GM12891 (cell line): ENCODE measurements at regions not wholly inside any gene's neighbourhood (a gene's known extent, or its start where the extent isn't known, plus 50 kb on each side); places are given as distances from the start of the nearest gene placed in this dataset.

Experiments used
- DNase-seq: peaks from one replicate; pipeline ENCODE4 v3.0.0; 2011; ENCODE audit warnings: low spot score; ENCODE audit not compliant: insufficient read length
- FAIRE-seq: peaks from 2 replicates; lab custom pipeline; 2011; peaks lifted over from hg19 to GRCh38; lab: Jason Lieb, UNC
- PAX5 ChIP-seq: IDR thresholded peaks from 2 replicates; pipeline ENCODE4 v1.6.1; 2011; ENCODE audit warnings: low read length, moderate library complexity, mild to moderate bottlenecking; ENCODE audit not compliant: insufficient read depth, severe bottlenecking
- POLR2A ChIP-seq: IDR thresholded peaks from 2 replicates; pipeline ENCODE4 v1.6.1; 2011; ENCODE audit warnings: low read depth, low read length, control low read depth
- POLR2AphosphoS5 ChIP-seq: IDR thresholded peaks from 2 replicates; pipeline ENCODE4 v1.6.1; 2011; ENCODE audit warnings: low read depth, low read length, control low read depth
- POU2F2 ChIP-seq: IDR thresholded peaks from 2 replicates; pipeline ENCODE4 v1.6.1; 2011; ENCODE audit warnings: low read depth, mild to moderate bottlenecking, control low read depth, low read length, moderate library complexity
- SPI1 ChIP-seq: IDR thresholded peaks from 2 replicates; pipeline ENCODE4 v1.6.1; 2011; ENCODE audit warnings: low read depth, low read length, control low read depth
- TAF1 ChIP-seq: IDR thresholded peaks from 2 replicates; pipeline ENCODE4 v1.6.1; 2011; ENCODE audit warnings: low read depth, low read length, control low read depth

DNA sequence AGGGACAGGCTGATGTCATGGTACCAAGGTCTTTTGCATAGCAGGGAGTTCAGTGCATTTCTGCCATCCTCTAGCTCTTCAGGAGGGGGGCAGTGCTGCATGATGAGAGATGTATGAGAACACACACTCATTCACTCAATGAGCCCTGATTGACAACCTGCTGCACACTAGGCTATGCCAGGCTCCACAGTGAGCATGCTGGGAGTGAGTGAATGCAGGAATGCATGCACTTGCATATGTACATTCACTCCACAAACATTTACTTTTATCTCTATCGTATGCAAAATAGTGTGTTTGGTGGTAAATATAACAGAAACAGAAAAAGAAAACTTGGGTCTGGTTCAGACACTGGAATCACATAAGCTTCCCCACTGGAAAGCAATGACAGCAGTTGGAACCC, 374.1 kb upstream of the C16orf82 start:
- no peak for DNase-seq
- TF ChIP-seq PAX5 (no peak), SPI1 (no peak), POLR2AphosphoS5 (no peak), POLR2A (no peak), TAF1 (no peak)
- FAIRE-seq = no peak

DNA sequence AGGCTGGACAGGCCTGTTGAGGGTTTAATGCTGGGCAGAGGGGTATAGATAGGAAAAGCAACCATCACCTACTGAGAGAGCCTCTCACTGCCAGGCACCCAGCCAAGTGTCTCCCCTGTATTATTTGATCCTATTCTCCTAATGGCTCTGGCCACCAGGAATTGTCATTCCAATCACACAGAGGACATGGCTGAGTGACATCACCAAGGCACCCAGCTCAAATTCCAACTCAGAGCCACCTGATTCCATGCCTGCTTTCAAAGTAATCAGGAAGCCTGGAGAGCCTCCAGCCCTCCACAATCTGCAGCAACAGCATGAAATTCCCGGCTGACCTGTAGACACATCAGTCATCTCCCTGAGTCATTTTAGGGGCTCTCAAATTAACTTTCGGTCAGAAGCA, 368.9 kb upstream of the C16orf82 start:
- TF ChIP-seq TAF1 (no peak), POLR2AphosphoS5 (no peak), PAX5 (no peak), SPI1 (no peak), POU2F2 (no peak), POLR2A (no peak)
- DNase-seq = no peak
- no peak for FAIRE-seq

GRCh38 chr16:26700250-26700649, 366.5 kb upstream of the C16orf82 start:
- no peak for TF ChIP-seq POLR2A
- no peak for TF ChIP-seq POLR2AphosphoS5
- TF ChIP-seq TAF1 = no peak
- no peak for TF ChIP-seq SPI1
- TF ChIP-seq POU2F2 = no peak
- TF ChIP-seq PAX5 = no peak
- no peak for FAIRE-seq
- DNase-seq = no peak

GRCh38 chr16:26701243-26701886, 365.4 kb upstream of the C16orf82 start:
- no peak for DNase-seq
- TF ChIP-seq PAX5 = no peak
- peak; percentile 83 for TF ChIP-seq SPI1
- no peak for FAIRE-seq

DNA sequence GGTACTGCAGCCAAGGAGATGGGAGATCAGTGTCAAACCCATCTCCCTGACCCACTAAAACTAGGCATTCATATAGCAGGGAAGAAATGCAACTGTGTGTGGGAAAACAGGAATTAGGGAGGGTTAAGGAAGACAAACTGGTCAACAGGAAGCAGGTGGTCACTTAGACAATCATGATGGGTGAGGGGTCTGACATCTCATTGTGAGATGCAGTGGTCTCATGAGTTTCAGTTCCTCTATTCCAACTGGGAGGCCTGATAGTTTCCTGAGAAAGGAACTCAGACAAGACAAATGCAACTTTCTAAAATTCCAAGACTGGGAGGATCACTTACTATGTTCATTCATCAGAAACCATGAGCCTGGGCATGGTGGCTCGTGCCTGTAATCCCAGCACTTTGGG, 361.4 kb upstream of the C16orf82 start:
- DNase-seq (no peak), FAIRE-seq (no peak)
- no peak for TF ChIP-seq TAF1
- no peak for TF ChIP-seq POLR2A
- no peak for TF ChIP-seq PAX5
- peak; percentile 68 for TF ChIP-seq SPI1
- no peak for TF ChIP-seq POU2F2
- no peak for TF ChIP-seq POLR2AphosphoS5

DNA sequence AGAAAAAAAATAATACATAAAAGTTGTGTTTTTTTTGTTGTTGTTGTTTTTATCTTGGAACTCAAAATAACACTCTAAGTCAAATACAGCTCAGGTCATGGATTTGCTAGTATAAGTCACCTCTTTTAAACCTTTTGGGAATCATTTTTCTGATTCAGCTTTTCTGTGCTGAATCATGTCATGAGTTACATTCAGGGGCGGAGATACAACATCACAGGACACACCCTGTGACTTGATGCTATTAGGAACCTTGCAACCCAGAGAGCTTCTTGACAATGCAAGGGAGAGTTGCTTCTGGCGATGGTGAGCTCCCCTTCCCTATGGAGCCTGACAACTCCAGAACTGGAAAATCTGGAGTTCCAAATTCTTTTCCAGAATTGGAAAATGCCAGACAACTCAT, 358.3 kb upstream of the C16orf82 start:
- DNase-seq = no peak
- TF ChIP-seq POU2F2 (no peak), POLR2A (no peak), PAX5 (no peak)
- FAIRE-seq = no peak

- TF ChIP-seq PAX5 (no peak), POLR2A (no peak), POLR2AphosphoS5 (no peak), TAF1 (no peak), POU2F2 (no peak), SPI1 (no peak)
- no peak for FAIRE-seq
- DNase-seq = no peak
Observed at GRCh38 chr16:26709175-26709574, 357.6 kb upstream of the C16orf82 start.

DNA sequence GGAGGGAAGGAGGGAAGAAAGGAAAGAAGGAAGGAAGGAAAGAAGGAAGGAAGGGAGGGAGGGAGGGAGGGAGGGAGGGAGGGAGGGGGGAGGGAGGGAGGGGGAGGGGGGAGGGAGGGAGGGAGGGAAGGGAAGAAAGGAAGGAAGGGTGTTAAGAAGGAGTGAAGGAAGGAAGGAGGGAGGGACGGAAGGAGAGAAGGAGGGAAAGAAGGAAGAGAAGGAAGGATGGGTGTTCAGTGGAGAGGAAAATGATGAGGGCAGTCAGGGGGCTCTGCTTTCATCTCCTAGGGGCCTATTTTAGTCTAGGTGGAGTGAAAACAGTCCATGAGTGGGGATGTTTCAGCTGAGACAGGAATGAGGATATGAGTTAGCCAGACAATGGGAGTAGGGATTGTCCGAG, 357.0 kb upstream of the C16orf82 start:
- DNase-seq (no peak), FAIRE-seq (no peak)
- TF ChIP-seq SPI1 = no peak
- no peak for TF ChIP-seq POU2F2

DNA sequence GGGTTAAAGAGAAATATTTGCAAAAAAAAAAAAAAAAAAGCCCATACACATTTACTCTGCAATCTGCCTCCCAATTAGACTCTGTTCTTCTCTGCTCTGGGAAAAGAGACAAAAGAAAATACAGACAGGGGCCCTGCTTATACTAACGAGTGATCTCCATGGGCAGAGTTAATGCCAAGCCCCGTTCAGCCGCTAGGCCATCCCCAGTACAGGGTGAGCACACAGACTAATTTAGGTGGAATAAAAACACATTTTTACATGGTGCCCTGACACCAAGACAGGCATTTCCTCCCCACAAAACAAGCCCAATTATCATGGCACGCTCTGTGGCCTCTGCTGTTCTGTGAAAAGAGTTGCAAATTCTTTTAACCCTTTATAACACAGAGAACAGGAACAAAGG, 356.3 kb upstream of the C16orf82 start:
- FAIRE-seq (no peak), DNase-seq (no peak)

DNA sequence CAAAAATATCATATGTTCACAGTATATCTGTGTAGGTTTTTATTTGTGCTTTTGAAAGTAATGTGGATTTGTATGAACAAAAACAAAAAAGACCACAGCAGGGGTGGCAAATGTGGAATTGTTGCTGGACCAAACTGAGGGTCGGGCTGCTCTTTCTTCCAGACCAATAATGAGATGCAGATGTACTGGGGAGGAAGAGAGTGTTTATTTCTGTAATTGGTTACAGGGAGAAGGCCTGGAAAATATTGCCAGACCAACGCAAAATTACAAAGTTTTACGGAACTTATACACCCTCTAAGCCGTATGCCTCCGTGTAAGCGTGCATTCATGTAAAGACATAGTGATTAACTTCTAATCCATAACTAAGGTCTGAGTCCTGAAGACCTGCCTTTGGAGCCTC, 353.9 kb upstream of the C16orf82 start:
- no peak for DNase-seq

More for the DNA sequence above, 356.3 kb upstream of the C16orf82 start:
- no peak for TF ChIP-seq POLR2A
- no peak for TF ChIP-seq PAX5
- no peak for TF ChIP-seq SPI1
- TF ChIP-seq POU2F2 = no peak
- TF ChIP-seq POLR2AphosphoS5 = no peak
- TF ChIP-seq TAF1 = no peak

More for the DNA sequence above, 353.9 kb upstream of the C16orf82 start:
- no peak for TF ChIP-seq PAX5
- TF ChIP-seq TAF1 = no peak
- TF ChIP-seq POU2F2 = no peak
- no peak for TF ChIP-seq SPI1
- no peak for TF ChIP-seq POLR2AphosphoS5
- TF ChIP-seq POLR2A = no peak
- no peak for FAIRE-seq
